ENCODE measurements at regions not wholly inside any gene's neighbourhood (a gene's known extent, or its start where the extent isn't known, plus 50 kb on each side); places are given as distances from the start of the nearest gene placed in this dataset.

DNA sequence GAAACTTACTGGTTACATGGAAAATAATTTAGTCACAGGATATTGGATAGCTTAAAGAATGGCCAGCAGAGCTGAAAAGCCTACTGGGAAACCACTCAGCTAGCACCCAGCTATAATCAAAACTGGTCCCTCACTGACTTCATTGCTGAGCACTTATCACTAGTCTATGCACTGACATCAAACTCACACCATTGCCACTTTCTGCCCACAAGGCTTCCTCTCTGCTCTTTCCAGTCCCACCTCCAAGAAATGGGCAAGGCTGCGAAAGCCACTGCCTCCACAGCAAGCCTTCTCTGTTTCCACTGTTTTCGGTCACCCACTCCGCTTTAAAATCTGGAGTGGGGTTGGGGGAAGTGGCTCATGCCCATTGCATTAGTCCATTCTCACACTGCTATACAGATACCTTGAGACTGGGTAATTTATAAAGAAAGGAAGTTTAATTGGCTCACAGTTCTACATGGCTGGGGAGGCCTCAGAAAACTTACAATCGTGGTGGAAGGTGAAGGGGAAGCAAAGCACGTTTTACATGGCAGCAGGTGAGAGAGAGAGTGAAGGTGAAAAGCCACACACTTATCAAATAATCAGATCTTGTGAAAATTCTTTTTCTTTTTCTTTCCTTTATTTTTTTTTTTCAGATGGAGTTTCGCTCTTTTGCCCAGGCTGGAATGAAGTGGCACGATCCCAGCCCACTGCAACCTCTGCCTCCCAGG lies 77.0 kb upstream of the CERS6 start:
- DNase-seq (ENCODE audit: low read depth) = no peak

DNA sequence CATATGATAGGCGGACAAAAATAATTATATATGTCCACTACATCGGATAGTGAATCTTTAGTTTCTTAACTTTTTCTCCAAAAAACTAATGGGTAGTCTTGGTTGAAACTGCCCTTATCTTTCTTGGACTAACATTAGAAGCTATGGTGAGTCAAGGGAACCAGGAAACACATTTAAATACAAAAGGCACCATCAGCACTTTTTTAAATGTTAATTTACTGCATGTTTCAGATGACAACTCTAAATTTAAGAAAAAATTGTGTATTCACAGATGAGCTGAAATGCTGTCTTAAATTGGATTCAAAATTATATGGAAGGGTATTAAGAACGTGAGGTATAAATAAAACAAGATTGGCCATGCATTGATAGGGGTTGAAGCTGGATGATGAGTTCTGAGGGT lies 75.6 kb upstream of the CERS6 start:
- DNase-seq (ENCODE audit: low read depth) = no peak

DNA sequence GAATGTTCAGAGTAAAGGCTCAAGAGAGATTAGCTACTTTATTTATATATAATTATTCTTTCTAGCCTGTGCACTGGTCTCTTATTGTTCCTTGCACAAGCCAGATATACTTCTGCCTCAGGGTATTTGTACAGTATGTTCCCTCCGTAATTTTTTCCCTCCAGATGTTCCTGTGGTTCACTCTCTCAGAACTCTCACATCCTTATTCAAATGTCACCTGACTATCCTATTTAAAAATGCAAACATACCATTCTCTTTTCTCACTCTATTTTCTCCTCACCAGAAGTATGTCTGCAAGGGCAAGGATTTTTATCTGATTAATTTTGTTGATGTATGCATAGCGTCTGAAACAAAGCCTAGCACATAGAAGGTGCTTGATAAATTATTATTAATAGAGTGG lies 64.0 kb upstream of the CERS6 start:
- DNase-seq (ENCODE audit: low read depth) = no peak

DNA sequence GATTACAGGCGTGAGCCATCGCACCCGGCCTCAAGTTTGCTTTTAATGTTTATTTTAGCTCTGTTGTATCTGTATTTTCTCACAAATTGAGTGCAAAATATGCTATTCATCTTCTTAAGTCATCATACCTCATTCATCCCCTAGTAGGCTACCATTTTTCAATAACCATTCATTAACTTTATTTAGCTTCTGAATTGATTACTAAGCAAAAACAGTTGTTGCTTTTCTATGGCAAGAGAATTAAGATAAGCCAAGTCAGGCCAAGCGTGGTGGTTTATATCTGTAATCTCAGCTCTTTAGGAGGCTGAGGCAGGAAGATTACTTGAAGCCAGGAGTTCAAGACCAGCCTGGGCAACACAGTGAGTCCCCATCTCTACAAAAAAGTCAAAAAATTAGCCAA lies 63.3 kb upstream of the CERS6 start:
- no peak for DNase-seq (ENCODE audit: low read depth)

DNA sequence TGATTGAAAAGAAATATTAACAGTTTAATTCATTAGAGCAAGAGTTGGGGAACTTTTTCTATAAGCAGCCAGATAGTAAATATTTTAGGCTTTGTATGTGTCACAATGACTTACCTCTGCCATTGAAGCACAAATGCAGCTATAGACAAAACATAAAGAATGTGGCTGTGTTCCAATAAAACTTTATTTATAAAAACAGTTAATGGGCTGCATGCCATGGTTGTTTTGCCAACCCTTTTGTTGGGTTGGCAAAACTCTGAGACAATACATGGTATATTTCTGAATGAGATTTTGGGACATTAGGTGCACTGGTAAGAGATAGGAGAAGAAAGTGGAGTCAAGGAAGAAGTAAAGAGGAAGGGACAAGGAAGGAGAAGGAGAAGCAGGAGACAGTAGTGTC lies 61.8 kb upstream of the CERS6 start:
- no peak for DNase-seq (ENCODE audit: low read depth)

DNA sequence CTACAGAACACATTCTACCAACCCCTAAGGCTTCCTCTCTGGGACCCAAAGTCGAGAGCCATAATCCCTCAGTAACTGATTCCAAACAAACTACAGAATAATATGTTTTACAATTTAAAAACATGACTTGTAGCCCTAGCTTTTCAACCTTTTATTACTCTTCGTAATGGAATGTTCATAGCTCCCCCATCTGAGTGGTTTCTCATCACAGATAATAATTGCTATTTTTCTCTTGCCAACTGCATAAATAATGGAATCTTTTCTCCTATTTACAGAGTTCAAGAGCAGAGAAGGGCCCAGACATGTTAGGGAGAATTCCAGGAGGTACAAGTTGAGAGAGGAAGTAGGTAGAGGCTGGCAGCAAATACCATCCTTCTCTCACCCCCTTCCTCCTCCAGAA lies 59.9 kb upstream of the CERS6 start:
- no peak for DNase-seq (ENCODE audit: low read depth)

DNA sequence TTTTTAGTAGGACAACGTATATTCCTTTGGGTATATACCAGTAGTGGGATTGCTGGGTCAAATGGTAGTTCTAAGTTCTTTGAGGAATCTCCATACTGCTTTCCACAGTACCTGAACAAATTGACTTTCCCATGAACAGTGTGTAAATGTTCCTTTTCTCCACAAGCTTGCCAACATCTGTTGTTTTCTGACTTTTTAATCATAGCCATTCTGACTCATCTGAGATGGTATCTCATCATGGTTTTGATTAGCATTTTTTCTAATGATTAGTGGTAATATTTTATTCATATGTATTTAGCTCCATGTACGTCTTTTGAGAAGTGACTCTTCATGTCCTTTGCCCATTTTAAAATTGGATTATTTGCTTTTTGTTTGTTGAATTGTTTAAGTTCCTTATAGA lies 58.4 kb upstream of the CERS6 start:
- DNase-seq (ENCODE audit: low read depth) = no peak

DNA sequence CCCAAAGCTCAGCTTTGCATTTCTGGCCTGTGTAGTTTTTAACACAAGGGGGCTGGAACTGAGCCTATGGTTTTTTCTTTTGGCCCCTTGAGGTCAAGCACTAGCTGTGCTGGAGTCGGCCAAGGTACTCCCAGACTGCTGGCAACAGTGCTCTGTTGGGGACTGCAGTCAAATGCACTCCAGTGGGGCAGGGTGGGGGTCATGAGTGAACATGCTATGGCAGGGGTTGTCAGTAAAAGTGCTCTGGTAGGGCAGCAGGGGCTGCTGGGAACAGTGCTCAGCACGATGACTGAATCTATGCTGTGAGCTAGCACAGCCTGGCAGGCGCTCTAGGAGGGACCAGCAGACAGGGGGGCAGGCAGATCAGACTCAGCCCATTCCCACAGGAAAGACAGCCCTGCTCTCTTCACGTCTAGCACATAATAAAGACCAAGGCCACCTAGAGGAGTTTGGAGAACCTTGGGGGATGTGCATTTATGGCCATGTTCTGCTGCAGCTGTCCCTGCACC lies 55.0 kb upstream of the CERS6 start:
- no peak for DNase-seq (ENCODE audit: low read depth)

DNA sequence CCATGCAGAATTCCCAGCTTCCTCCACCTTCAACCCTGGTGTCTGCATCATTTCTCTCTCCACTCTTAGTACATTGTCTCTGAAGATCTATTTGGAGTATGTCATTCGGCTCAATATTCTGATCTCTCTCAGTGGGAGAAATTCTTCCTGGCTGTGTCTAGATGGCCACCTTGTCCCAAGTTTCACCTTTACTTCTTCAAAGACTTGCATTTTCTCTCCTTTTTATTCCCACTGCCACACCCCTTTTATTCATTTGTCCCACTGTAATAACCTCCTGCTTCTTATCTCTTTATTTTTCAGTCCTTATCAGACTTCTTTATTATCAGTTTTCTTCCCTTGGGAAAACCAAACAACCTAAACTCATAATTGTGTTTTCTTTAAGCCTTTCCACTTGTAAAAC lies 54.3 kb upstream of the CERS6 start:
- DNase-seq (ENCODE audit: low read depth) = no peak

DNA sequence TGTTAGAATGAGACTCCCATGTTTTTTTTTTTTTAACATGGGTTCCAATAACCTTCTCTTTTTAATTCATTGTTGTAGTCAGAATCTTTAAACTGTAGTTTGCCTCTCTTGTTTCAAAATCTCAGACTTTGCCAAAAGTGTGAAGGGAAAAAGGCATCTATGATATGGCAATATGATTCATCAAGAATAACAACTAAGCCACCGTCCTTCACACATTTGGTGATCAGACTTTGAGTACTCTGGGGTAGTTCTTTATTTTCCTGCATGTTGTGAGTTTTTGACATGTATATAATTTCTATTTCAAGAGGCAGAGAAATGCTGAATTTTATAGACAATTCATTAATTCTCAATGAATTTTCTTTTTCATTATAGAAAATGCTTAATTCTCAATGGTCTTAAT lies 53.5 kb upstream of the CERS6 start:
- DNase-seq (ENCODE audit: low read depth) = no peak

DNA sequence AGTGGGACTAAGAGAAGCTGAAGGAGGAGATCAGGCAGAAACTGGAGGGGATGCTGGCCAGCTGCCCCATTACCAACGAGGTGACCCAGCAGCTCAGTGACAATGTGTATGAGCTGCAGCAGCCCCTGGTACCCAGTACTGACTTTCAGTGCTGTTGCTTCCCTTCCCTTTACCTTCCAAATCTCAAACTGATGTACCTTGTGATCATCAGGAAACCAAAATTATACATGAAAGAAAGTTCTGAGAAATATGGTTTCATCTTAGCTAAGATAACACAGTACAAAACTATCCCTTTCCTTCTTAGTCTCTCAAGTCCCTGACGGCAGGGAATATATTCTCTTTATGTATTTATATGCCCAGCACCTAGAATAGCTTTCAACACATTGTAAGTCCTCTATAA lies 52.3 kb upstream of the CERS6 start:
- DNase-seq (ENCODE audit: low read depth) = no peak

DNA sequence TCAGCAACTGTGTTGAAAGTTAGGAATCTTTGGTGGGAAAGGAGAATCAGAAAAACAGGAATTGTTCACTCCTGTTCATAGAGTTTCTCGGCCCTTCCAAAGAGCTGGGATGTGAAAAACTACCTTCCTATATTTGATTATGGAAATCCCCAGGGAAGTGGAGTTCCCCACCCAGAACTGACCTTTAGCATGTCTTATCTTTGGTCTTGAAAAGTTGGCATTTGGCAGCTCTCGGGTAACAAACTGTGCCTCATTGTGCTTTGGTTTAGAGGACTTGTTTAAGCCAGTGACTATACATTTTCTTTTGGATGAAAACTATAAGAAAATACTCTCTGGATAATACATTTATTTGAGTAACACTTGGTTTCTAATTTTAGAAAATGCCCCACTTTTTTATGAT lies 51.3 kb upstream of the CERS6 start:
- no peak for DNase-seq (ENCODE audit: low read depth)

Measured in M059J (cell line).